HepG2 (cell line): ENCODE measurements at regions not wholly inside any gene's neighbourhood (a gene's known extent, or its start where the extent isn't known, plus 50 kb on each side); places are given as distances from the start of the nearest gene placed in this dataset.
A peak's percentile ranks its signal among the peaks of the same experiment; 100 is the strongest.

Experiments
- ATF2 ChIP-seq: sonication (generic); formaldehyde crosslinking; IDR thresholded peaks from 2 replicates; pipeline ENCODE4 v1.4.0; 2020; ENCODE audit warnings: missing genetic modification reagents
- ATF7 ChIP-seq, 2 experiments: fragments of 450-650 bp in 1 of 2; sonication (generic) in 1 of 2; formaldehyde crosslinking in 1 of 2; IDR thresholded peaks; 2 replicates each; pipeline versions ENCODE4 v1.4.0 to v1.6.1; 2016 to 2020; ENCODE audit warnings: antibody characterized with exemption in 1 of 2, mild to moderate bottlenecking in 1 of 2, missing genetic modification reagents in 1 of 2
- BCL6 ChIP-seq: IDR thresholded peaks from 2 replicates; pipeline ENCODE4 v1.6.1; 2016; ENCODE audit warnings: missing genetic modification reagents, missing compliant biosample characterization
- CREB3 ChIP-seq: sonication (generic); formaldehyde crosslinking; IDR thresholded peaks from 2 replicates; pipeline ENCODE4 v1.5.0; 2020; ENCODE audit warnings: missing genetic modification reagents
- ELF3 ChIP-seq: IDR thresholded peaks from 2 replicates; pipeline ENCODE4 v1.6.1; 2016; ENCODE audit warnings: missing genetic modification reagents, missing compliant biosample characterization
- FOXJ3 ChIP-seq: sonication (generic); formaldehyde crosslinking; IDR thresholded peaks from 2 replicates; pipeline ENCODE4 v1.4.0; 2020; ENCODE audit warnings: missing genetic modification reagents, mild to moderate bottlenecking, borderline replicate concordance
- KDM5B ChIP-seq: sonication (generic); formaldehyde crosslinking; IDR thresholded peaks from 2 replicates; pipeline ENCODE4 v1.4.0; 2020; ENCODE audit warnings: missing genetic modification reagents, mild to moderate bottlenecking, borderline replicate concordance
- MLX ChIP-seq: IDR thresholded peaks from 2 replicates; pipeline ENCODE4 v1.6.1; 2016
- MXD4 ChIP-seq: IDR thresholded peaks from 2 replicates; pipeline ENCODE4 v1.6.1; 2016; ENCODE audit warnings: mild to moderate bottlenecking, missing biosample characterization, missing genetic modification reagents
- NFE2L1 ChIP-seq: sonication (generic); formaldehyde crosslinking; IDR thresholded peaks from 2 replicates; pipeline ENCODE4 v1.4.0; 2020; ENCODE audit warnings: missing genetic modification reagents, mild to moderate bottlenecking, borderline replicate concordance
- NONO ChIP-seq, 2 experiments: fragments of 450-650 bp in 1 of 2; sonication (generic) in 1 of 2; formaldehyde crosslinking in 1 of 2; IDR thresholded peaks in 1 of 2; conservative IDR thresholded peaks in 1 of 2; 2 replicates each; pipeline versions ENCODE4 v1.6.1 to v1.8.0; 2017 to 2022; ENCODE audit warnings: mild to moderate bottlenecking in 1 of 2, missing genetic modification reagents in 1 of 2, moderate library complexity in 1 of 2
- RNF2 ChIP-seq: fragments of 450-650 bp; conservative IDR thresholded peaks from 2 replicates; pipeline ENCODE4 v1.6.1; 2016; ENCODE audit warnings: low read depth
- TBX2 ChIP-seq: sonication (generic); formaldehyde crosslinking; IDR thresholded peaks from 2 replicates; pipeline ENCODE4 v1.5.0; 2020; ENCODE audit warnings: missing genetic modification reagents, mild to moderate bottlenecking, borderline replicate concordance
- TOPORS ChIP-seq: sonication (generic); formaldehyde crosslinking; IDR thresholded peaks from 2 replicates; pipeline ENCODE4 v1.8.0; 2023; ENCODE audit warnings: mild to moderate bottlenecking, missing genetic modification reagents
- TRIM22 ChIP-seq: fragments of 450-650 bp; IDR thresholded peaks from 2 replicates; pipeline ENCODE4 v1.6.1; 2017
- ZBTB49 ChIP-seq: sonication (generic); formaldehyde crosslinking; IDR thresholded peaks from 2 replicates; pipeline ENCODE4 v1.4.0; 2020; ENCODE audit warnings: missing genetic modification reagents, borderline replicate concordance
- ZNF10 ChIP-seq: sonication (generic); formaldehyde crosslinking; IDR thresholded peaks from 2 replicates; pipeline ENCODE4 v1.4.0; 2020; ENCODE audit warnings: mild to moderate bottlenecking, low read depth, missing genetic modification reagents, borderline replicate concordance
- ZNF441 ChIP-seq: sonication (generic); formaldehyde crosslinking; IDR thresholded peaks from 2 replicates; pipeline ENCODE4 v1.7.0; 2021; ENCODE audit warnings: missing genetic modification reagents, borderline replicate concordance
- ZNF496 ChIP-seq: sonication (generic); formaldehyde crosslinking; IDR thresholded peaks from 2 replicates; pipeline ENCODE4 v1.8.1; 2023; ENCODE audit warnings: mild to moderate bottlenecking, moderate library complexity, missing genetic modification reagents; ENCODE audit not compliant: insufficient replicate concordance
- ZNF629 ChIP-seq: sonication (generic); formaldehyde crosslinking; conservative IDR thresholded peaks from 2 replicates; pipeline ENCODE4 v1.5.0; 2020; ENCODE audit warnings: missing genetic modification reagents
- ZNF660 ChIP-seq: sonication (generic); formaldehyde crosslinking; IDR thresholded peaks from 2 replicates; pipeline ENCODE4 v1.5.1; 2020; ENCODE audit warnings: mild to moderate bottlenecking, low read depth, missing genetic modification reagents, borderline replicate concordance
- ZNF816 ChIP-seq: sonication (generic); formaldehyde crosslinking; IDR thresholded peaks from 2 replicates; pipeline ENCODE4 v1.8.0; 2022; ENCODE audit warnings: missing genetic modification reagents, mild to moderate bottlenecking, borderline replicate concordance
- ZSCAN9 ChIP-seq: IDR thresholded peaks from 2 replicates; pipeline ENCODE4 v1.6.1; 2016; ENCODE audit warnings: borderline replicate concordance

- TF ChIP-seq NFE2L1 = no peak
- no peak for TF ChIP-seq ZNF10
- no peak for TF ChIP-seq BCL6 (CRISPR knock-in tag)
- peak; percentile 8; the same call in 1 of the 2 replicates for TF ChIP-seq ZNF629 (CRISPR knock-in tag)
- TF ChIP-seq ZNF441 (CRISPR knock-in tag) = peak; percentile 43
- 0 out of 2 replicates have a peak, but pooled peaks have one; percentile 23 for TF ChIP-seq MLX (CRISPR knock-in tag)
- TF ChIP-seq ELF3 = peak; percentile 82
- TF ChIP-seq ATF7 (IDR thresholded peaks at IDR 0.05) = no peak
- no peak for TF ChIP-seq ATF7 (CRISPR knock-in tag; IDR thresholded peaks at IDR 0.05)
- peak; percentile 61; the same call in 1 of the 2 replicates for TF ChIP-seq ZNF816 (CRISPR knock-in tag)
- TF ChIP-seq ZNF496 = no peak
- TF ChIP-seq TRIM22 = no peak
- TF ChIP-seq RNF2 = peak; percentile 78; the same call in 1 of the 2 replicates
- TF ChIP-seq ZNF660 = no peak
- no peak for TF ChIP-seq NONO (IDR thresholded peaks at IDR 0.05)
- TF ChIP-seq NONO (CRISPR knock-in tag; conservative IDR thresholded peaks at IDR 0.05) = no peak
- TF ChIP-seq ATF2 (CRISPR knock-in tag) = no peak
- peak; percentile 58 for TF ChIP-seq KDM5B (CRISPR knock-in tag)
- TF ChIP-seq ZBTB49 (CRISPR knock-in tag) = 0 out of 2 replicates have a peak, but pooled peaks have one; percentile 40
- TF ChIP-seq TBX2 = no peak; the same call in none of the 2 replicates
- TF ChIP-seq FOXJ3 = no peak
- no peak; the same call in 1 of the 2 replicates for TF ChIP-seq ZSCAN9 (CRISPR knock-in tag)
- TF ChIP-seq MXD4 (CRISPR knock-in tag) = peak; percentile 63; the same call in 1 of the 2 replicates
- peak; percentile 54; the same call in 1 of the 2 replicates for TF ChIP-seq CREB3 (CRISPR knock-in tag)
- no peak for TF ChIP-seq TOPORS (CRISPR knock-in tag)
These were observed 76.7 kb upstream of the VGLL4 start (continued) for GRCh38 chr3:11720304-11720898.
